H1 (cell line): ENCODE measurements at regions not wholly inside any gene's neighbourhood (a gene's known extent, or its start where the extent isn't known, plus 50 kb on each side); places are given as distances from the start of the nearest gene placed in this dataset.

Experiments used
- POLR2A ChIP-seq, 2 experiments: IDR thresholded peaks; 1 replicate in 1 of 2; 2 replicates in 1 of 2; pipeline ENCODE4 v1.6.1; 2011; ENCODE audit warnings: low read depth in 2 of 2, low read length in 2 of 2, mild to moderate bottlenecking in 2 of 2; ENCODE audit errors: control extremely low read depth in 1 of 2
- SIN3A ChIP-seq, 2 experiments: IDR thresholded peaks in 1 of 2; conservative IDR thresholded peaks in 1 of 2; 2 replicates each; pipeline ENCODE4 v1.6.1; 2011 to 2012; ENCODE audit warnings: low read length in 2 of 2, improper control_type of control experiment in 1 of 2, low read depth in 1 of 2, mild to moderate bottlenecking in 1 of 2
- SUZ12 ChIP-seq: fragments of 200-600 bp; sonication (generic); IDR thresholded peaks from 2 replicates; pipeline ENCODE4 v1.6.1; 2012; ENCODE audit warnings: mild to moderate bottlenecking, inconsistent platforms, low read length, moderate library complexity, mixed read lengths
- TF ChIP-seq, protein P1 (sequence below), 3 experiments: IDR thresholded peaks; 1 replicate in 2 of 3; 2 replicates in 1 of 3; pipeline versions ENCODE4 v1.5.1 to v1.6.1; 2011; ENCODE audit warnings: low read length in 3 of 3, mild to moderate bottlenecking in 3 of 3, inconsistent platforms in 2 of 3, low read depth in 1 of 3, moderate library complexity in 1 of 3; ENCODE audit not compliant: insufficient read depth in 1 of 3; ENCODE audit errors: control extremely low read depth in 1 of 3

GRCh38 chr1:177589166-177589565 is 380.7 kb downstream of the SEC16B start:
- TF ChIP-seq, protein P1, sequence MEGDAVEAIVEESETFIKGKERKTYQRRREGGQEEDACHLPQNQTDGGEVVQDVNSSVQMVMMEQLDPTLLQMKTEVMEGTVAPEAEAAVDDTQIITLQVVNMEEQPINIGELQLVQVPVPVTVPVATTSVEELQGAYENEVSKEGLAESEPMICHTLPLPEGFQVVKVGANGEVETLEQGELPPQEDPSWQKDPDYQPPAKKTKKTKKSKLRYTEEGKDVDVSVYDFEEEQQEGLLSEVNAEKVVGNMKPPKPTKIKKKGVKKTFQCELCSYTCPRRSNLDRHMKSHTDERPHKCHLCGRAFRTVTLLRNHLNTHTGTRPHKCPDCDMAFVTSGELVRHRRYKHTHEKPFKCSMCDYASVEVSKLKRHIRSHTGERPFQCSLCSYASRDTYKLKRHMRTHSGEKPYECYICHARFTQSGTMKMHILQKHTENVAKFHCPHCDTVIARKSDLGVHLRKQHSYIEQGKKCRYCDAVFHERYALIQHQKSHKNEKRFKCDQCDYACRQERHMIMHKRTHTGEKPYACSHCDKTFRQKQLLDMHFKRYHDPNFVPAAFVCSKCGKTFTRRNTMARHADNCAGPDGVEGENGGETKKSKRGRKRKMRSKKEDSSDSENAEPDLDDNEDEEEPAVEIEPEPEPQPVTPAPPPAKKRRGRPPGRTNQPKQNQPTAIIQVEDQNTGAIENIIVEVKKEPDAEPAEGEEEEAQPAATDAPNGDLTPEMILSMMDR (IDR thresholded peaks at IDR 0.05; ENCODE audit: control extremely low read depth in 1 of 3, insufficient read depth in 1 of 3, low read depth in 1 of 3, low read length in 3 of 3), result no peak
- TF ChIP-seq POLR2A (IDR thresholded peaks at IDR 0.05; ENCODE audit: control extremely low read depth in 1 of 2, low read depth in 2 of 2, low read length in 2 of 2) (no peak), SUZ12 (no peak), SIN3A (conservative IDR thresholded peaks at IDR 0.05 in 1 of 2, IDR thresholded peaks at IDR 0.05 in 1 of 2; ENCODE audit: low read depth in 1 of 2, low read length in 2 of 2) (no peak)
